ENCODE measurements at regions not wholly inside any gene's neighbourhood (a gene's known extent, or its start where the extent isn't known, plus 50 kb on each side); places are given as distances from the start of the nearest gene placed in this dataset.

DNA sequence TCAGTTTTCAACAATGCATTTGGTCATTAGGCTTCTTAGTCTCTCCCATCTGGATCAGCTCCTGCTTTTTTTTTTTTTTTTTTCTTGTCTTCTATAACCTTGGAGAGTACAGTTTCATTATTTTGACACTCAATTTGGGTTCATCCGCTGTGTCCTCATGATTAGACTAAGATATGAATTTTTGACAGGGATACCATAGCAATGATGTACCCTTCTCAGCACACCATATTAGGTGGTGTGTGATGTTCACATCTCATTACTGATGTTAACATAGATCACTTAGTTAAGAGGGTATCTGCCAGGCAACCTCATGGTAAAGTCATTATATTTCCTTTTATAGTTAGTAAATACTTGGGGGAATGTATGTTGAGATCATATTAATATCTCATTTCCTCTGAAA is 445.5 kb upstream of the IGFBP3 start:
- Histone ChIP-seq H3F3A (ENCODE audit: insufficient read depth) (peaks cover 18% of the 10 kb centered on the region), H3K4me1 (ENCODE audit: insufficient read depth) (peaks cover 14% of the 10 kb centered on the region), H3K4me2 (ENCODE audit: unreplicated experiment) (no peak overlapping the region), H4K20me1 (ENCODE audit: insufficient read depth) (no peaks in the 10 kb centered on the region), H3K79me2 (ENCODE audit: insufficient read depth) (no peaks in the 10 kb centered on the region), H3K9me2 (ENCODE audit: insufficient read depth) (no peaks in the 10 kb centered on the region), H3K36me3 (ENCODE audit: low read depth) (no peaks in the 10 kb centered on the region), H3K9ac (no peak overlapping the region), H3K9me3 (ENCODE audit: low read depth) (no peaks in the 10 kb centered on the region), H3K27ac (no peak overlapping the region), H3K4me3 (no peak overlapping the region), H2AFZ (no peak overlapping the region), H3K27me3 (replicated peaks; ENCODE audit: insufficient read depth) (no peaks in the 10 kb centered on the region)
- TF ChIP-seq EZH2phosphoT487 (IDR thresholded peaks at IDR 0.05; ENCODE audit: insufficient read depth, low read depth) (no peak), EZH2 (IDR thresholded peaks at IDR 0.05; ENCODE audit: insufficient read depth, poor library complexity, severe bottlenecking) (no peak)
- in situ Hi-C loops (cut with MboI) = no loop called here
- no peak for DNase-seq
- 100% methylated on average over 1 of the region's 1 CpG for WGBS, 2 experiments (ENCODE audit: low coverage in 1 of 2, low lambda C conversion rate in 2 of 2, missing lambda C conversion rate in 2 of 2)

DNA sequence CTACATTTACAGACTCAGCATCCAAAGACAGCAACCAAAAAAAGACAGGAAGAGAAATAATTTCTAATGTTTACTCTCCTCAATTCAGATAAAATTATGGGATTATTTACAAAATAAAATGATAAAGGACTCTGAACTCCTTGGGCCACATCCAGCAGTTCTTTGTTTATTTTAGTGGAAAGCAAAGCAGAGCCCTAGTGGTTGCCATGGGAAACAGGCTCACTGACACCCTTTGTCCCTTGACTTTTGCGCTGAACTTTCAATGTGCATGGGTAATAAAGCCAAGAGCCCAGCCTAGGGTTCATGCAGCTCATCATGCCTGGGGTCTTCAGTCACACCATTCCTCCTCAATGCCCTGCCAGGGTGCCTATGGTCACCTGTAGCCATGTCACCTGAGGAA is 442.6 kb upstream of the IGFBP3 start:
- H3K27me3 ChIP-seq (replicated peaks; ENCODE audit: insufficient read depth) = no peaks in the 10 kb centered on the region
- no peak overlapping the region for H2AFZ ChIP-seq
- H3K9ac ChIP-seq = no peak overlapping the region
- H3K79me2 ChIP-seq (ENCODE audit: insufficient read depth) = no peaks in the 10 kb centered on the region
- no peak overlapping the region for H3K4me3 ChIP-seq
- in situ Hi-C loops (cut with MboI) = no loop called here
- H4K20me1 ChIP-seq (ENCODE audit: insufficient read depth) = no peaks in the 10 kb centered on the region
- TF ChIP-seq EZH2phosphoT487 (IDR thresholded peaks at IDR 0.05; ENCODE audit: insufficient read depth, low read depth) (no peak), EZH2 (IDR thresholded peaks at IDR 0.05; ENCODE audit: insufficient read depth, poor library complexity, severe bottlenecking) (no peak)
- H3F3A ChIP-seq (ENCODE audit: insufficient read depth) = no peaks in the 10 kb centered on the region
- no peaks in the 10 kb centered on the region for H3K9me3 ChIP-seq (ENCODE audit: low read depth)
- DNase-seq = no peak
- H3K9me2 ChIP-seq (ENCODE audit: insufficient read depth) = no peaks in the 10 kb centered on the region
- WGBS, 2 experiments (ENCODE audit: low coverage in 1 of 2, low lambda C conversion rate in 2 of 2, missing lambda C conversion rate in 2 of 2) = 92 to 100% methylated on average over 1 of the region's 1 CpG
- no peak overlapping the region for H3K4me2 ChIP-seq (ENCODE audit: unreplicated experiment)
- no peak overlapping the region for H3K27ac ChIP-seq
- no peaks in the 10 kb centered on the region for H3K4me1 ChIP-seq (ENCODE audit: insufficient read depth)
- H3K36me3 ChIP-seq (ENCODE audit: low read depth) = no peaks in the 10 kb centered on the region

- H3K9me2 ChIP-seq (ENCODE audit: insufficient read depth) = no peaks in the 10 kb centered on the region
- H3F3A ChIP-seq (ENCODE audit: insufficient read depth) = no peaks in the 10 kb centered on the region
- WGBS, 2 experiments (ENCODE audit: low coverage in 1 of 2, low lambda C conversion rate in 2 of 2, missing lambda C conversion rate in 2 of 2) = 94 to 100% methylated on average over 2 of the region's 2 CpGs
- H3K9me3 ChIP-seq (ENCODE audit: low read depth) = no peaks in the 10 kb centered on the region
- no peaks in the 10 kb centered on the region for H3K79me2 ChIP-seq (ENCODE audit: insufficient read depth)
- no peaks in the 10 kb centered on the region for H3K36me3 ChIP-seq (ENCODE audit: low read depth)
- DNase-seq = no peak
- H3K4me1 ChIP-seq (ENCODE audit: insufficient read depth) = no peaks in the 10 kb centered on the region
- H3K27ac ChIP-seq = no peak overlapping the region
- H4K20me1 ChIP-seq (ENCODE audit: insufficient read depth) = no peaks in the 10 kb centered on the region
- no peaks in the 10 kb centered on the region for H3K27me3 ChIP-seq (replicated peaks; ENCODE audit: insufficient read depth)
- in situ Hi-C loops (cut with MboI) = no loop called here
- H3K9ac ChIP-seq = no peak overlapping the region
- TF ChIP-seq EZH2phosphoT487 (IDR thresholded peaks at IDR 0.05; ENCODE audit: insufficient read depth, low read depth) = no peak
- TF ChIP-seq EZH2 (IDR thresholded peaks at IDR 0.05; ENCODE audit: insufficient read depth, poor library complexity, severe bottlenecking) = no peak
- no peak overlapping the region for H3K4me2 ChIP-seq (ENCODE audit: unreplicated experiment)
- no peak overlapping the region for H2AFZ ChIP-seq
- no peak overlapping the region for H3K4me3 ChIP-seq
These were observed 439.7 kb upstream of the IGFBP3 start for GRCh38 chr7:46360811-46361210.

- Histone ChIP-seq H3K4me1 (ENCODE audit: insufficient read depth) (no peaks in the 10 kb centered on the region), H3K9ac (no peak overlapping the region), H3K27me3 (replicated peaks; ENCODE audit: insufficient read depth) (no peaks in the 10 kb centered on the region), H3K79me2 (ENCODE audit: insufficient read depth) (no peaks in the 10 kb centered on the region), H3K36me3 (ENCODE audit: low read depth) (no peaks in the 10 kb centered on the region), H3K9me3 (ENCODE audit: low read depth) (no peaks in the 10 kb centered on the region), H2AFZ (no peak overlapping the region), H3K4me3 (no peak overlapping the region), H4K20me1 (ENCODE audit: insufficient read depth) (no peaks in the 10 kb centered on the region), H3K27ac (no peak overlapping the region), H3F3A (ENCODE audit: insufficient read depth) (no peaks in the 10 kb centered on the region), H3K4me2 (ENCODE audit: unreplicated experiment) (no peak overlapping the region), H3K9me2 (ENCODE audit: insufficient read depth) (no peaks in the 10 kb centered on the region)
- DNase-seq = no peak
- 91 to 93% methylated on average over 3 of the region's 3 CpGs for WGBS, 2 experiments (ENCODE audit: low coverage in 1 of 2, low lambda C conversion rate in 2 of 2, missing lambda C conversion rate in 2 of 2)
- TF ChIP-seq EZH2phosphoT487 (IDR thresholded peaks at IDR 0.05; ENCODE audit: insufficient read depth, low read depth) (no peak), EZH2 (IDR thresholded peaks at IDR 0.05; ENCODE audit: insufficient read depth, poor library complexity, severe bottlenecking) (no peak)
- in situ Hi-C loops (cut with MboI) = no loop called here
These were observed 439.2 kb upstream of the IGFBP3 start for GRCh38 chr7:46360296-46360695.

- Histone ChIP-seq H3K36me3 (ENCODE audit: low read depth) (no peaks in the 10 kb centered on the region), H3K27me3 (replicated peaks; ENCODE audit: insufficient read depth) (no peaks in the 10 kb centered on the region), H3K9me2 (ENCODE audit: insufficient read depth) (no peaks in the 10 kb centered on the region), H2AFZ (no peak overlapping the region), H4K20me1 (ENCODE audit: insufficient read depth) (no peaks in the 10 kb centered on the region), H3K9me3 (ENCODE audit: low read depth) (no peaks in the 10 kb centered on the region), H3K27ac (no peak overlapping the region), H3K9ac (no peak overlapping the region), H3K4me3 (no peak overlapping the region), H3F3A (ENCODE audit: insufficient read depth) (no peaks in the 10 kb centered on the region), H3K4me2 (ENCODE audit: unreplicated experiment) (no peak overlapping the region), H3K79me2 (ENCODE audit: insufficient read depth) (no peaks in the 10 kb centered on the region), H3K4me1 (ENCODE audit: insufficient read depth) (no peaks in the 10 kb centered on the region)
- in situ Hi-C loops (cut with MboI) = loop anchor here (10.0 kb wide), 1 partner anchor 737 kb away; no protein-coding TSS in a partner anchor
- 93 to 98% methylated on average over 5 of the region's 5 CpGs for WGBS, 2 experiments (ENCODE audit: low coverage in 1 of 2, low lambda C conversion rate in 2 of 2, missing lambda C conversion rate in 2 of 2)
- no peak for DNase-seq
- TF ChIP-seq EZH2 (IDR thresholded peaks at IDR 0.05; ENCODE audit: insufficient read depth, poor library complexity, severe bottlenecking) (no peak), EZH2phosphoT487 (IDR thresholded peaks at IDR 0.05; ENCODE audit: insufficient read depth, low read depth) (no peak)
These were observed 436.8 kb upstream of the IGFBP3 start for GRCh38 chr7:46357851-46358250.

Data from GM23248 (cell line).